WTC11 (cell line): ENCODE measurements at regions not wholly inside any gene's neighbourhood (a gene's known extent, or its start where the extent isn't known, plus 50 kb on each side); places are given as distances from the start of the nearest gene placed in this dataset.

Experiments used
- ATAC-seq: fragments of 200-7000 bp; cut with Tn5 transposase; 2 replicates; pipeline ENCODE4 v1.10.0; 2021; ENCODE audit warnings: mild to moderate bottlenecking, moderate library complexity
- CTCF ChIA-PET: fragments of 300-600 bp; sonication (Branson Sonifier 250); formaldehyde crosslinking; loops from one replicate; lab custom pipeline; 2021; ENCODE audit warnings: antibody characterized with exemption; lab: Charles Lee
- POLR2A ChIA-PET: fragments of 350-600 bp; sonication (Branson Sonifier 250); formaldehyde crosslinking; loops from one replicate; lab custom pipeline; 2021; ENCODE audit warnings: antibody characterized with exemption; lab: Charles Lee
- DNase-seq: peaks from one replicate; pipeline ENCODE4 v3.0.0; 2021; ENCODE audit warnings: low spot score
- H3K27ac Mint-ChIP-seq: 2 replicates; pipeline ENCODE4 v1.8.0; 2021; ENCODE audit warnings: mixed read lengths
- H3K27me3 Mint-ChIP-seq: 2 replicates; pipeline ENCODE4 v1.8.0; 2021; ENCODE audit warnings: low read depth, mild to moderate bottlenecking, moderate library complexity, mixed read lengths
- H3K36me3 Mint-ChIP-seq: 2 replicates; pipeline ENCODE4 v1.8.0; 2021; ENCODE audit warnings: mixed read lengths
- H3K4me1 Mint-ChIP-seq: 2 replicates; pipeline ENCODE4 v1.8.0; 2022; ENCODE audit warnings: mixed read lengths
- H3K4me3 Mint-ChIP-seq: 2 replicates; pipeline ENCODE4 v1.8.0; 2021; ENCODE audit warnings: mild to moderate bottlenecking, moderate library complexity, mixed read lengths
- H3K9me3 Mint-ChIP-seq: 2 replicates; pipeline ENCODE4 v1.8.0; 2021; ENCODE audit warnings: mixed read lengths
- ATF1 ChIP-seq: sonication (generic); formaldehyde crosslinking; IDR thresholded peaks from 2 replicates; pipeline ENCODE4 v1.8.1; 2023; ENCODE audit warnings: mild to moderate bottlenecking, moderate library complexity, missing genetic modification reagents
- ATF2 ChIP-seq: sonication (generic); formaldehyde crosslinking; IDR thresholded peaks from 2 replicates; pipeline ENCODE4 v1.8.1; 2022; ENCODE audit warnings: low read depth, missing genetic modification reagents, borderline replicate concordance
- CREM ChIP-seq: sonication (generic); formaldehyde crosslinking; IDR thresholded peaks from 2 replicates; pipeline ENCODE4 v1.8.1; 2022; ENCODE audit warnings: mild to moderate bottlenecking, missing genetic modification reagents, moderate library complexity
- FOXK1 ChIP-seq: sonication (generic); formaldehyde crosslinking; IDR thresholded peaks from 2 replicates; pipeline ENCODE4 v1.8.0; 2022; ENCODE audit warnings: mild to moderate bottlenecking, moderate library complexity, missing genetic modification reagents
- FOXP4 ChIP-seq: sonication (generic); formaldehyde crosslinking; IDR thresholded peaks from 2 replicates; pipeline ENCODE4 v1.8.0; 2022; ENCODE audit warnings: mild to moderate bottlenecking, missing genetic modification reagents
- HMGXB4 ChIP-seq: sonication (generic); formaldehyde crosslinking; IDR thresholded peaks from 2 replicates; pipeline ENCODE4 v1.8.1; 2023; ENCODE audit warnings: mild to moderate bottlenecking, moderate library complexity, missing genetic modification reagents
- NFE2L1 ChIP-seq: sonication (generic); formaldehyde crosslinking; IDR thresholded peaks from 2 replicates; pipeline ENCODE4 v1.8.1; 2023; ENCODE audit warnings: missing genetic modification reagents
- NR3C1 ChIP-seq: sonication (generic); formaldehyde crosslinking; conservative IDR thresholded peaks from 2 replicates; pipeline ENCODE4 v1.8.1; 2023; ENCODE audit warnings: low read depth, mild to moderate bottlenecking, missing genetic modification reagents
- OVOL2 ChIP-seq: fragments of 250-450 bp; sonication (Bioruptor Pico); IDR thresholded peaks from 2 replicates; pipeline ENCODE4 v1.9.0; 2021; ENCODE audit warnings: mild to moderate bottlenecking, borderline replicate concordance
- RORB ChIP-seq: fragments of 250-450 bp; sonication (Bioruptor Pico); IDR thresholded peaks from 2 replicates; pipeline ENCODE4 v1.9.0; 2021; ENCODE audit warnings: mild to moderate bottlenecking
- SOX15 ChIP-seq: fragments of 250-450 bp; sonication (Bioruptor Pico); IDR thresholded peaks from 2 replicates; pipeline ENCODE4 v1.9.0; 2021; ENCODE audit warnings: mild to moderate bottlenecking
- STAT6 ChIP-seq: sonication (generic); formaldehyde crosslinking; conservative IDR thresholded peaks from 2 replicates; pipeline ENCODE4 v1.8.1; 2023; ENCODE audit warnings: mild to moderate bottlenecking, low read depth, missing genetic modification reagents, moderate library complexity
- TCF7 ChIP-seq: sonication (generic); formaldehyde crosslinking; IDR thresholded peaks from 2 replicates; pipeline ENCODE4 v1.8.0; 2022; ENCODE audit warnings: mild to moderate bottlenecking, low read depth, missing genetic modification reagents, moderate library complexity
- ZNF138 ChIP-seq: sonication (generic); formaldehyde crosslinking; conservative IDR thresholded peaks from 2 replicates; pipeline ENCODE4 v1.8.1; 2022; ENCODE audit warnings: mild to moderate bottlenecking, moderate library complexity, missing genetic modification reagents
- ZNF263 ChIP-seq: sonication (generic); formaldehyde crosslinking; IDR thresholded peaks from 2 replicates; pipeline ENCODE4 v1.8.1; 2022; ENCODE audit warnings: low read depth, mild to moderate bottlenecking, moderate library complexity, missing genetic modification reagents
- ZNF671 ChIP-seq: fragments of 250-450 bp; sonication (Bioruptor Pico); IDR thresholded peaks from 2 replicates; pipeline ENCODE4 v1.8.0; 2021; ENCODE audit warnings: mild to moderate bottlenecking
- TF ChIP-seq, protein P1 (sequence below): sonication (generic); formaldehyde crosslinking; IDR thresholded peaks from 2 replicates; pipeline ENCODE4 v1.8.1; 2022; ENCODE audit warnings: mild to moderate bottlenecking, moderate library complexity, missing genetic modification reagents
- TF ChIP-seq, protein P2 (sequence below): sonication (generic); formaldehyde crosslinking; IDR thresholded peaks from 2 replicates; pipeline ENCODE4 v1.8.1; 2023; ENCODE audit warnings: mild to moderate bottlenecking, missing genetic modification reagents, borderline replicate concordance

DNA sequence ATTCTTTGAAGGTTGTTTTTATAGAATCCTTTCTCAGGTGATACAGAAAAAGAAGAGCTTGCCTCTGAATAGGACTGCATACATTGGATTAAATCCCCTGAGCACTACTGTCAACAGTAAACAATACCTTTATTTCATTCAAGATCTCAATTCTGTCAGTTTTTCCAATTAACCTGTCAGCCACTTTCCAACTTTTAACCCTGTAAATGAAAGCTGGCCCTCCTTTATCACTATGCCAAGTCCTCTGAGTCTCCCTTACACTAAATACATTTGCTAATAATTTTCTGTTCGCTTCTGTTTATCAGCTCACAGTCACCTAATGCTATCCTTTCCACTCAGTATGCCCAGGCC is 213.7 kb upstream of the ARHGAP42 start:
- Mint-ChIP-seq H3K4me1 (peaks cover 3% of the 10 kb centered on the region), H3K27me3 (no peaks in the 10 kb centered on the region), H3K36me3 (no peaks in the 10 kb centered on the region), H3K4me3 (no peak overlapping the region), H3K9me3 (no peaks in the 10 kb centered on the region), H3K27ac (no peak overlapping the region)
- TF ChIP-seq OVOL2 (CRISPR knock-in tag): no peak
- no peak for TF ChIP-seq ZNF671
- no peak for TF ChIP-seq ZNF263 (CRISPR knock-in tag)
- no peak for TF ChIP-seq ZNF138 (CRISPR knock-in tag)
- ChIA-PET CTCF (no interaction called here), POLR2A (no interaction called here)
- no peak for DNase-seq
- no peak for ATAC-seq

DNA sequence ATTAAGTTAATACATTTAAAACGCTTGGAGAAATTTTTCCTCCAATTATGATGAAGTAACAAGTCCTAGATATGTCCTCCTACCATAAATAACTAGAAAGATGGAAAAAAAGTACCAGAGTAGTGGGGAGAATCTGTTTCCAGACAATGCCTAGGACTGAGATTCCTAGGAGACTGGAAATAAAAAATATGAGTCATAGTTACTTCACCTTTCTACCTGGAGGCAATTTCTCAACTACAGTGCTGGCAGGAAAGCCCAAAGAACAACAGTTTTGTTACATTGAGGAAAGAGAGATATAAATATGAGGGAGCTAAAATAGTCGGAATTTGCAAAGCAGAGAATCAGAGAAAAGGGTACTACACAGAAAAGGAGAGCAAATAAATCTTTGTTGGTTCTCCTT is 202.1 kb upstream of the ARHGAP42 start:
- no peak for TF ChIP-seq STAT6 (CRISPR knock-in tag)
- TF ChIP-seq ATF1 (CRISPR knock-in tag): no peak
- no peak for TF ChIP-seq HMGXB4 (CRISPR knock-in tag)
- Mint-ChIP-seq H3K9me3 (peaks cover 46% of the 10 kb centered on the region), H3K36me3 (peaks cover 19% of the 10 kb centered on the region), H3K4me1 (peaks cover 12% of the 10 kb centered on the region), H3K4me3 (no peak overlapping the region), H3K27ac (no peak overlapping the region), H3K27me3 (peaks cover 4% of the 10 kb centered on the region; the same call in 1 of the 2 replicates)
- no peak for DNase-seq
- POLR2A ChIA-PET: no interaction called here
- ATAC-seq: no peak
- CTCF ChIA-PET: no interaction called here

DNA sequence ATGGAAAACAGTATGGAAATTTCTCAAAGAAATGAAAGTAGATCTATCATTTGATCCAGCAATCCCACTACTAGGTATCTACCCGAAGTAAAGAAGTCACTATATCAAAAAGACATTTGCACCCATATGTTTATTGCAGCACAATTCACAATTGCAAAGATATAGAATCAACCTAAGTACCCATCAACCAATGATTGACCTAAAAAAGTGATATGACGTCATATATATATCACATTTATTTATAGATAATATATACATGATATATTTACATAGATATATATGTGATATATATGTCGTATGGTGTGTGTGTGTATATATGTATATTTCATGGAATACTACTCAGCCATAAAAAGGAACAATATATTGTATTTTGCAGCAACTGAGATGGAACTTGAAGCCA is 188.3 kb upstream of the ARHGAP42 start:
- Mint-ChIP-seq H3K27me3 (no peaks in the 10 kb centered on the region), H3K36me3 (peaks cover 9% of the 10 kb centered on the region), H3K4me3 (no peak overlapping the region), H3K4me1 (peaks cover 8% of the 10 kb centered on the region; the same call in 1 of the 2 replicates), H3K27ac (no peak overlapping the region), H3K9me3 (peaks cover 17% of the 10 kb centered on the region)
- no peak for DNase-seq
- POLR2A ChIA-PET: no interaction called here
- no peak for ATAC-seq
- CTCF ChIA-PET: no interaction called here
- TF ChIP-seq HMGXB4 (CRISPR knock-in tag) (no peak), SOX15 (CRISPR knock-in tag) (no peak), CREM (CRISPR knock-in tag) (no peak), TCF7 (CRISPR knock-in tag) (no peak), ATF2 (CRISPR knock-in tag) (no peak), NFE2L1 (CRISPR knock-in tag) (no peak), FOXK1 (CRISPR knock-in tag) (no peak), NR3C1 (no peak), FOXP4 (CRISPR knock-in tag) (no peak), RORB (CRISPR knock-in tag) (no peak)
- TF ChIP-seq, protein P1, sequence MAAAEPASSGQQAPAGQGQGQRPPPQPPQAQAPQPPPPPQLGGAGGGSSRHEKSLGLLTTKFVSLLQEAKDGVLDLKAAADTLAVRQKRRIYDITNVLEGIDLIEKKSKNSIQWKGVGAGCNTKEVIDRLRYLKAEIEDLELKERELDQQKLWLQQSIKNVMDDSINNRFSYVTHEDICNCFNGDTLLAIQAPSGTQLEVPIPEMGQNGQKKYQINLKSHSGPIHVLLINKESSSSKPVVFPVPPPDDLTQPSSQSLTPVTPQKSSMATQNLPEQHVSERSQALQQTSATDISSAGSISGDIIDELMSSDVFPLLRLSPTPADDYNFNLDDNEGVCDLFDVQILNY (CRISPR knock-in tag): no peak
- TF ChIP-seq, protein P2, sequence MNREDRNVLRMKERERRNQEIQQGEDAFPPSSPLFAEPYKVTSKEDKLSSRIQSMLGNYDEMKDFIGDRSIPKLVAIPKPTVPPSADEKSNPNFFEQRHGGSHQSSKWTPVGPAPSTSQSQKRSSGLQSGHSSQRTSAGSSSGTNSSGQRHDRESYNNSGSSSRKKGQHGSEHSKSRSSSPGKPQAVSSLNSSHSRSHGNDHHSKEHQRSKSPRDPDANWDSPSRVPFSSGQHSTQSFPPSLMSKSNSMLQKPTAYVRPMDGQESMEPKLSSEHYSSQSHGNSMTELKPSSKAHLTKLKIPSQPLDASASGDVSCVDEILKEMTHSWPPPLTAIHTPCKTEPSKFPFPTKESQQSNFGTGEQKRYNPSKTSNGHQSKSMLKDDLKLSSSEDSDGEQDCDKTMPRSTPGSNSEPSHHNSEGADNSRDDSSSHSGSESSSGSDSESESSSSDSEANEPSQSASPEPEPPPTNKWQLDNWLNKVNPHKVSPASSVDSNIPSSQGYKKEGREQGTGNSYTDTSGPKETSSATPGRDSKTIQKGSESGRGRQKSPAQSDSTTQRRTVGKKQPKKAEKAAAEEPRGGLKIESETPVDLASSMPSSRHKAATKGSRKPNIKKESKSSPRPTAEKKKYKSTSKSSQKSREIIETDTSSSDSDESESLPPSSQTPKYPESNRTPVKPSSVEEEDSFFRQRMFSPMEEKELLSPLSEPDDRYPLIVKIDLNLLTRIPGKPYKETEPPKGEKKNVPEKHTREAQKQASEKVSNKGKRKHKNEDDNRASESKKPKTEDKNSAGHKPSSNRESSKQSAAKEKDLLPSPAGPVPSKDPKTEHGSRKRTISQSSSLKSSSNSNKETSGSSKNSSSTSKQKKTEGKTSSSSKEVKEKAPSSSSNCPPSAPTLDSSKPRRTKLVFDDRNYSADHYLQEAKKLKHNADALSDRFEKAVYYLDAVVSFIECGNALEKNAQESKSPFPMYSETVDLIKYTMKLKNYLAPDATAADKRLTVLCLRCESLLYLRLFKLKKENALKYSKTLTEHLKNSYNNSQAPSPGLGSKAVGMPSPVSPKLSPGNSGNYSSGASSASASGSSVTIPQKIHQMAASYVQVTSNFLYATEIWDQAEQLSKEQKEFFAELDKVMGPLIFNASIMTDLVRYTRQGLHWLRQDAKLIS (CRISPR knock-in tag): no peak
